ENCODE measurements at regions not wholly inside any gene's neighbourhood (a gene's known extent, or its start where the extent isn't known, plus 50 kb on each side); places are given as distances from the start of the nearest gene placed in this dataset.
A peak's percentile ranks its signal among the peaks of the same experiment; 100 is the strongest.

DNA sequence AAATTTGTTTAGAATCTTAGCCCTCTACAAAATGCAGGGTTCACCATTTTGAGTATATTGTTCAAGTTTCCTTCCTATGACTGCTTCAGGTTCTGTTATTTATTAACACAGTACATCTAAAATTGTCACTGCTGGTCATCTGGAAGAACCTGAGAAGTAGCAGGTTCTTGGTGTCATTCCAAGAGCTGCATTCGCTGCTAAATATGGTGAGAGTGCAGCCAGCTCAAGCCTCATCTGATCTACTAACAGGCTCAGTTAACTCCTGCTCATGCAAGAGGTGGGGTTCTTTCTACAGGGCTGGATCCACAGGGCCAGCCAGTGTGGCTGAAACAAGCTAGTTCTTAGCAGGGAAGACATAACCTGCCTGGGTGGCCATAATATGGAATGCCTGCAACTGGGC lies 1946.1 kb downstream of the TP53TG3F start:
- no peak for DNase-seq

DNA sequence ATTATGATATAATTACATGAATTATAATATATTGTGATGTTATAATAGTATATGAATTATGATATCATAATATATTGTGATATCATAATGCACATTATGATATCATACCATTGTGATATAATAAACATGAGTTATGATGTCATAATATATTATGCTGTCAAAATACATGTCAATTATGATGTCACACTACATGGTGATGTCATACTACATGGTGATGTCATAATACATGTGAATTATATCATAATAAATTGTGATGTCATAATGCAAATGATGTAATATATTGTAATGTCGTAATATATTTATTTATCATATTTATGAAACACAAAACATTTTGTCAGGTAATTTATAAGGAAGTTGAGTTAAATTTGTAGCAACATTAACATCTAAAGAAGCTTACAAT lies 1950.1 kb downstream of the TP53TG3F start:
- no peak for DNase-seq

DNA sequence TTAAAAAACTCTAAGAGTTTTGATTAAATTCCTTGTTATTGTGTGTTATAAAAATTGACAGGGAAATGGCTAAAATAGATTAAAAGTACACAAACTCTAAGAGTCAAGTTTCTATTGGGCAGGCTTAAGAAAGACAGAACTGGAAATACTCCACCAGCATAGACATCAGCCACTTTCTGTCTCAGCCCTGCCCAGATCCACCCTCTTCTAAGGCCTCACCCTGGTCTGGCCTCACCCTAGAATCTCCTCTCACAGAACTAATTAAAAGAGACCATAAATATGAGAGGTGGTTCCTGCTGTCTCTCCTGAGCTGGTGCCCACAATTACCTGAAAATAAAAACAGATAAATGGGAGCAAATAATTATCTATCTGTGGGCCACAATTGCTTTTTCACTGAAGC lies 1951.0 kb downstream of the TP53TG3F start:
- DNase-seq, result no peak

DNA sequence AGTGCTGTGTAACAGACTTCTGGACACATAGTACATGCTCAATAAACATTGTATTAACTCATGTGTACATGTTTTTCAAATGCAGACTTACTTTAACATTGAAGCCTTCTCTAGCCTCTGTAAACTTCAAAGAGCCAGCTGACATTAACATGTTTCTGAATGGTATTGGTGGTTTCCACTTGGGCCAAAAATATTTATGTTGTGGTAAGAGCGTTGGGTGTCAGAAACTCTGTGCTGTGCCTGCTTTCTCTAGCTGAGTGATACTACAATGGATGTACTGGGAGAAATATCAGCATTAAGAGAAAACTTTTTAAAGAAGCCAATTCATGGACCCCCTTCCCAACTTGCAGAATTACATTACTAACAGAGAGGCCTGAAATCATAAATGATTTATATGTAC lies 1951.7 kb downstream of the TP53TG3F start:
- no peak for DNase-seq

DNA sequence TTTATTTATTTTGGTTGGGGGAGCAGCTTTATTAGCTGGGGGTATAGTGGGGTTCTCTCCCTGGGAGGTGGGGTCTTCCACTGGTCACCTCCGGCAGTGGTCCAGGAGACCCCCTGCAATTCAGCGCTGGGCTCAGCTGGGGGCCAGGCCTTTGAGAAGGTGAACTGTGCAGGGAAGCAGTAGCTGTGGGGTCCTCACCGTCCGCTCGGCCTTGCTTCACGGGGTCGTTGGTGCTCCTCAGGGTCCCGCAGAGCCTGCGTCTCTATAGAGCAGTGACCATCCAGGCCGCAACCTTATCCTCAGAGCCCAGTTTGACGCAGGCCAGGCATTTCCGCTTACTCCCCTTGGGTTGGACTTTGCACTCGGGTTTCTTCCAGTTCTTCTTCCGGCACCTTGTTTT lies 1954.7 kb downstream of the TP53TG3F start:
- no peak for DNase-seq

DNA sequence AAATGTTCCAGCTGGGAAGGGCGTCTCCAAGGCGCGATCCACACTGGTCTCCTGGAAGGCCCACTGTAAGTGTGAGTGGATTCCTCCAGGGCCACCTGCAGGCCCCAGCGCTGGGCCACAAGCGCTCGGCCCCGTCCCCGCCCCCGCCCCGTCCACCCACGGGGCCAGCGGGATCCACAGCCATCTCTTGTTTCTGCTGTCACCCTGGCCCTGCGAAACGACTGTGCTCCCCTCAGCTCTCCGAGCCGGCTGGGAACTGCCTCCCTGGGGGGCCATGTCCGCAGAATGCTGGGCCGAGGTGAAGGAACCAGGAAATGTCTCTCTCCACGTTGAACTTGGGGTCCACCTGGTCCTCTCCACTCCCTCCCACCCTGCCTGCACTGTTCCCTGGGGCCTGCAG lies 1955.2 kb downstream of the TP53TG3F start:
- no peak for DNase-seq

DNA sequence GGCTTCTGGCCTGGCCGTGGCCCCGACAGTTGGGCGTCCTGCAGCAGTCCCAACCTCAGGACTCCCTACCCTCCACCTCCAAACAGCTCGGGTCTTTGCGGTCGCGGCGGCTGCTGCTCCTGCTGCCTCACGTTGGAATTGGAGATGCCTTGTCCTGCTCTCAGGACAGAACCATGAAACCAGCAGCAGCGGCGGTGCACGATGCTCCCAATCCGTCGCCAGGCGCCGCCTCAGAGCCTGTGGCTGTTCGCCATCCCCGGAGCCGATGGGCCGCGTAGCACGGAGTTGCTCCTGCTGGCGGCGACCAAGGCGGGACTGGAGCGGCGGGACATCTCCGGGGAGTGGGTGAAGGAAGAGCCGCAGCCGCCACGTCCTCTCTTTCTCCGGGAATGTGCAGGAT lies 1965.9 kb downstream of the TP53TG3F start:
- DNase-seq, result no peak

DNA sequence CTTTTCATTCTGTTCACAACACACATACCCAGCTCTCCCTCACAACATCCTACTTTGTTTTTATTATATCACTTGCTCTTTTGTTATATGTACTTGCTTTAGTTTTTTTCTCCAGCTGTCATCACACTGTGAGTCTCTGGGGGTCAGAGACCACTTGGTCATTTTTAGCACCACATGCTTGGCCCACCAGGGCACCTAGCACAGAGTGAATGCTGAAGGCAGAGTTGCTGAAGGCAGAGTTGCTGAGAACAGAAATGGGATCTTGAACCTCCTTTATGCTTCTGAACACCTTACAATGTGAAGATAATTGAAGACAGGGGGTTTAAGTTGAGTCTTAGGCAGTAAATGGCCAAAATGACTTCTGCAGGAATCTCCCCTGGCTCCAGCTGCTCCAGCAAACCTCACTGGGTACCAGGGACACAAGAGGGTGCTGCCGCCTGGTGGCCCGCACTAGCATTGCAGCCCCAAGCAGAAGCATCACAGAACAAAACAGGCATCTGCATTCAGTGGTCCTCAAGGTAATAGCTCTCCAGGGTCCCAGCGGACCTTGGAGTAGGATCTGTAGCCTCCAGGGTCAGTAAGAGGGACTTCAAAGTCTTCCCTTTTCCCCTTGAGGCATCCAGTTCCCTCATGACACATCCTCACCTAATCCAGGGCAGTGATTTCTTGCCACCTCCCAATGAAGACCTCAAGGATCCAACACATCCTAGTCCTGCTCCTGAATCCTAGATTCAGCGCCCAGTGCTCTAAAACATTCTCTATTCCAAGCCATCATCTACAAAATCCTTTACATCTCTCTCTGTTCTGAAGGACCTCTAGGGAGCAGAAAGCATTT lies 1972.6 kb downstream of the TP53TG3F start:
- peak; percentile 12 to 65 for DNase-seq

DNA sequence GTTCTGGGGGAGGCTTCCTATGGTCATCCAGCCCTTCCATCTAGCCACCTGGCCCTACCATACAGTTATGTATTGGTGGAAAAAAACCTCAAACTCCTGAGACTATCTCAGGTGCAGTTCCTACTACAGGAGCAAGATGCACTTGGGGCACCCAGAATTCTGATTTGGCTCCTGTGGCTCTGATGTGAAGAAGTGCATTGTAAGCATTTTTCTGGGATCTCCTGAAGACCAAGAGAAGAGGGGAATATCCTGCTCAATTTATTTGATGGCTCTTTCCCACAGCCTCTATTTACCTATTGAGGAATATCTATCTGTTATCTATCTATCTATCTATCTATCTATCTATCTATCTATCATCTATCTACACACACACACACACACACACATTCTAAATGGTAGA lies 1981.5 kb downstream of the TP53TG3F start:
- no peak for DNase-seq

DNA sequence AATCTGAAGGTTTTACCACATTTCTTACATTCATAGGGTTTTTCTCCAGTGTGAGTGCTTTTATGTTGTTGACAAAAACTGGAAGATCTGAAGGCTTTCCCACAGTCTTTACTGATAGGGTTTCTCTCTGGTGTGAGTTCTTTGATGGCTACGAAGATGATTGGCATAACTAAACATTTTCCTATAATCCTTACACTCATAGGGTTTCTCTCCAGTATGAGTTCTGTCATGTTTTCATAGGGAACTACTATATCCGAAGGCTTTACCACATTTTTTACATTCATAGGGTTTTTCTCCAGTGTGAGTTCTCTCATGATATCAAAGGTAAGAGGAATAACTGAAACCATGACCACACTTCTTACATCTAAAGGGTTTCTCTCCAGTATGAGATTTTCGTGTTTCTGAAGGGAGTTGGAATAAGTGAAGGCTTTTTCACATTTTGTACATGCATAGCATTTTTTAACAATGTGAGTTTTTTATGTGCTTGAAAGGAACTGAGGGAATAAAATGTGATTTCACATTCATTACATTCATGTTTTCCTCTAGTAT lies 1987.7 kb downstream of the TP53TG3F start:
- no peak for DNase-seq

DNA sequence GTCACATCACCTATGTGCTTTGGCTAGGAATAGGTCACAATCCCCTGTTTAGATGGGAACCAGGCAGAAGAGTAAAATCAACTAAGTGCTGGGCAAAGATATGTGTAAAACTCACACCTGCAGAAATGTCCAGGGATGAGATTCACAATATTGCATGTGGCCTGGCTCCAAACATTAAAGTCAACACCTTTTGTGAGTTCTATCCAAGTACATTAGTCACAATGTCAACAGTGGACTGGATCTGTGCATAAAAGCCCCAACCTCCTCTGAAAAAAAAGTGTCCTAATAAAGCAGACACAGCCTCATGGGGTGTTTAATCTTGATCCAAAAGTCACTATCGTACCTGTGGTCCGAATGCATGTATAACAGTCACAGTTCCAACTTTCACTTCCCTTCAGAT lies 1990.3 kb downstream of the TP53TG3F start:
- no peak for DNase-seq

DNA sequence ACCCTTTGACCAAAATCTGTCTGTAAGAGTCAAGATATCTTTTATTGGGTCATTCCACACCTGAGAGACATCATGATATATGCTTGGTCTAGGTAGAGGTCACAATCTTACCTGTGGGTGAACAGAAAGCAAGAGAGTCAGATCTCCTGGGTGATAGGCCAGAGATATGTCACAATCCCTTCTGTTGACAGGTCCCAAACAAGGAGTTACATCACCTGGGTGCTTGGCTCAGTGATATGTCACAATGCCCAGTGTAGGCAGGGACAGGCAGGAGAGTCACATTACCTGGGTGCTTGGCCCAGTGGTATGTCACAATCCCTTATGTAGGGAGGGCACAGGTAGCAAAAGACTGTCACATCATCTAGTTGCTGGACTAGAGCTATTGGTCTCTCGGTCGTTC lies 1991.2 kb downstream of the TP53TG3F start:
- no peak for DNase-seq

DNA sequence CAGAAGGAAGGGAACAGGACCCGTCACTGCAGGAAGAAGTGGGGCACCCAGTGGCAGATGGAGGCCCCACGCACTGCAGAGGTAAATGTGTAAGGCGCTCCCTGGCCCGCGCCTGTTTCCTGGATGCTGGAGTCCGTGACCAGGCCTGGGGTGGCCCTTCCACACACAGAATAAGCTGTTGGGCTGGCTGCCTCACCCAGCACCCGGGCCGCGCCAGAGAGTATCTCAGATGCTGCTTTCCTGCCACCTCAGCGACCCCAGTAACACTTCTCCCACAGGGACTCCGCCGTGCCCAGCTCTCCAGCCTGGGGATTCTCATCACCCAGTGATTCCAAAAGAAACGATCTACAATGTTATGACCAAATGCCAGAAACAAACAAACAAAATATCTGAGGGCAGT lies 1993.1 kb downstream of the TP53TG3F start:
- no peak for DNase-seq

DNA sequence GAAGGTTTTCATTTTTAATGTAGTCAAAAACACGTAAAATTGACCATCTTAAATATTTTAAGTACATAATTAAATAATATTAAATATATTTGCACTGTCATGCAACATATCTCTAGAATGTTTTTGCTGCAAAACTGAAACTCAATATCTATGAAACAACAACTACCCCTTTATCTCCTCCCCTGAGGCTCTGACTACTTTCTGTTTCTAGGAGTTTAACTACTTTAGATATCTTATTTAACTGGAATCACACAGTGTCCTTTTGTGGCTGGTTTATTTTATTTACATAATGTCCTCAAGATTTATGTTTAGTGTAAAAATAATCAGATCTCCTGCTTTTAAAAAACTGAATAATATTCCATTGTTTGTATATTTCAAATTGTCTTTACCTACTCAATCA lies 2003.9 kb downstream of the TP53TG3F start:
- peak in 1 of 2 experiments; percentile 66 for DNase-seq

DNA sequence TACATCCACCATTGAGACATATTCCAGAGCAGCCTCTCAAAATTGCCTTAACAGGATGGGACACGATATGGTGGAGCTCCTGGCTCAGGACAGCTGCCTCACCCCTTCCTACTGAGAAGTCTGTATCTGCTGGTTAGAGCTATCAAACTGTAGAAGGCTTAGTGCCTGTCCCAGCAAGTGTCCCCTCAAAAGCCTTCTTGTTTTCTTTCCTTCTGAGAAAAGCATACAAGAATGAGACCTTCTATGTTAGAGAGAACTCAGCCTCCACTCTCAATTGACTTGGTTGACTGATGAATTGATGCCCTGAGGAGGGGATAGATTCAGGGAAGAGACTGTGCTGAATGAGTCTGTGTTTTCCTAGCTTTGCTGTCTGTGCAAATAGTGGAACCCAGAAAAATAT lies 2020.9 kb downstream of the TP53TG3F start:
- DNase-seq, result no peak

DNA sequence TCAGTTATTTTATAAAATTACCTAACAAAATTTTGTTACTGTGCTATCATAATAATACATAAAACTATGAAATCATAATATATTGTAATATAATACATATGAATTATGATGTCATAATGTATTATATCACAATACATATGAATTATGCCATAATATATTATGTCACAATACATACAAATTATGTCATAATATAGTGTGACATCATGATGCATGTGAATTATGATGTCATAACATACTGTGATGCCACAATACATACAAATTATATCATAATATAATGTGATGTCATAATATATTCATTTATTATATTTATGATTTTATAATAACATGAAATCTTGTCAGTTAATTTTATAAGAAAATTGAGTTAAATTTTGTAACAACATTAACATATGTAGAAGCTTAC lies 2021.6 kb downstream of the TP53TG3F start:
- no peak for DNase-seq

DNA sequence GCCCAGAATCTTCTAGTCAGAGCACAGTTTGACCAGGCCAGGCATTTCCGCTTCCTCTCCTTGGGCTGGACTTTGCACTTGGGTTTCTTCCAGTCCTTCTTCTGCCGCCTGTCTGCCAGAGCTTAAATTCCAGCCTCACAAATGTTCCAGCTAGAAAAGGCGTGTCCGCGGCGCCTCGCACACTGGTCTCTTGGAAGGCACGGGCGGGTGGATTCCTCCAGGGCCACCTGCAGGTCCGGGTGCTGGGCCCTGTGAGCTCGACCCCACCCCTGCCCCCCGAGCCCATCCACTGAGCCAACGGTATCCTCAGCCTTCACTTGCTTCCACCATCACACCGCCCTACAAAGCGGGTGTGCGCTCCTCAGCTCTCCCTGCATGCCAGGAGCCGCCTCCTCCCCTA lies 2026.5 kb downstream of the TP53TG3F start:
- no peak for DNase-seq

DNA sequence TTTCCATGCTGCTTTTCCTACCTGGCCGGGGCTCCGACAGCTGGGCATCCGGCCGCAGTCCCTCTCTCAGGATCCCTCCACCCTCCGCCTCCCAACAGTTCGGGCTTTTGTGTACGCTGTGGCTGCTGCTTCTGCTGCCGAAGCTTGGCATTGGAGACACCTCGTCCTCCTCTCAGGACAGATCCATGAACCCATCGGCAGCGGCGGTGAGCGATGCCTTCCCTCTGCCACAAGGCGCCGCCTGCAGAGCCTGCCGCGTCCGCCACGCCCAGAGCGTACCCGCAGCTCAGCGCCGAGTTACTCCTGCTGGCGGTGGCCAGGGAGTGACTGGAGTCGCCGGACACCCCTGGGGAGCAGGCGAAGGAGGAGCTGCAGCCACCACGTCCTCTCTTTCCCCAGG lies 2032.8 kb downstream of the TP53TG3F start:
- peak; percentile 94 to 96 for DNase-seq

DNA sequence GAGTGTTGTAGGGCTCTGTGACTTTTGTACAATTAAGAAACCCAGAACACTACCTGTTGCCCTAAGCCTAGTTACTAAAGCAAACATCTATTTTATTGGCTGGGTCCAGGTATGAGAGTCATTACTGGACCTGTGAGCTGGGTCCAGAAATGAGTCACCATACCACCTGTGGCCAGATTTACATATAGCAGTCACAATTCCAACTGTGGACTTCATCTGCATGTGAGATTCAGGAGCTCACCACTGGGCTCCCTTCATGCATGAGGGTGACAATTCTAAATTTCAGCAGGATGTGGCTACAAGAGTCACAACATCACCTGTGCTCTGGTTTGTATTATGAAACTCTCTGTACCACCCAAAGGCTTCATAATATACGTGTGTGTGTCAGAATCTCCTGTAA lies 2038.0 kb downstream of the TP53TG3F start:
- no peak for DNase-seq

DNA sequence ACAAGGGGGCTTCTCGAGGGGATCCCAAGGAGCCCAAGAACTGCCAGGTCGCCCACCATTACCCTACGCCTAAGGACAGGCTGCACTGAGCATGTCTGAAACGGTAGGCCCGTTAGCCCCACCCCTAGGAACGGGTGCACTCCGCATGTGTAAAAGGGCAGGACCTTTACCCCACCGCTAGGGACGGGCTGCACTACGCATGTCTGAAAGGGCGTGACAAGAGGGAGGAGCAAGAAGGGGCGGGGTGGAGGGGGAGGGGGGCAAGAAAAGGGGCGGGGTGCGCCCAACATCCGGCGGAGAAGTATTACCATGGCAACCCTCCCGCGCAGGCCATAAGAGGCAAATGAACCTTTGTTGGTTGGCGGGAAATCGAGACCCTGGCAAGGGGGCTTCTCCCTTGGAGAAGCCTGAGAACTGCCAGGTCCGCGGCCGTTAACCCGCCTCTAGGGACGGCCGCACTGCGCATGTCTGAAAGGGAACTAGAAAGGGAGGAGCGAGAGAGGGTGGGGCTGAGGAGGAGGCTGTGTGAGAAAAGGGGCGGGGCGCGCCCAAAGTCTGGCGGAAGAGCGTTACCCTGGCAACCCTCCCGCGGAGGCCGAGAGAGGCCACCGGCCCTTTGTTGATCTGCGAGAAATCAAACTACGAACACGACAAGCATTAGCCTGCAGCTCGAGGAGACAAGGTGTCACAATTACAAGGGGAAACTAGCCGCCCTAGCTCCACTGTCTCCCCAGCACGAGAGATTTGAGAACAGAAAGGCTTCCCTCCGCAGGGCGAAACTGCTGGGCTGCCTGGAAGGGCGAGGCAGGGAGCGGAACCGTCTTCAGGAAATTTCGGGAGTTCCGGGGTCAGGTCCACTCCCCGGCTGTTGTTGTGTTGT lies 2046.8 kb downstream of the TP53TG3F start:
- peak; percentile 99 for DNase-seq

DNA sequence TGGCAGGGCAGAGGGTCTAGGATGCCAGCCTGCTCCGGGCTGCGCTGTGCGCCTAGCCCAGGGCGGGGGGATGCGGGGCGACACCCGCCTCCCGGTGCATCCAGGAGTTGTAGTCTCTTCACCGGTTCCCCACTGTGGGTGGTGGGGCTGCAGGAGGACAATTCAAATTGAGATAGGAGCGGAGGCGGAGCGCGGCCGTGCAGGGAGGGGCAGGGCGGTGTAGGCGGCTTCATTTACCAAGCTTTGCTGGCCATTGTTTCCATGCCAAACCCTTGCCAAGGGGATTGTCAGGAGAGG lies 2047.4 kb downstream of the TP53TG3F start:
- no peak for DNase-seq

DNA sequence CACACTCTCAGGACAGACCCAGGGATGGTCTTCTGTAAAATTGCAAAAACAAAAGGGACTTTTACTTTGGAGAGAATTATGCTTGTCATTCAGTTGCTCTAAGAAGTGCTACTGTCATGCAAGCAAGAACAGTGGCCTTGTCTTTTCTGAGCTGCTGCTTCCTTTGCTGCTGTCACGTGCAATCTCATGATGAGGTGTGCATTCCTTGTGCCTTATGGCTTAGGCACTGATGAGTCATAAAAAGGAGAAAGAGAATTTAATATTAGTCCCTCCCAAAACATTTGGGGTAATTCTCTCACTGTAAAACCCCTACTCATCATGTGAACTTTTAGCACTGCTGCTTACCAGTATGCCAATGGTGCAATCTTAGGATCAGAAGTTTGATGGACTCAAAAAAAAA lies 2051.3 kb downstream of the TP53TG3F start:
- DNase-seq, result peak; percentile 67 to 82

DNA sequence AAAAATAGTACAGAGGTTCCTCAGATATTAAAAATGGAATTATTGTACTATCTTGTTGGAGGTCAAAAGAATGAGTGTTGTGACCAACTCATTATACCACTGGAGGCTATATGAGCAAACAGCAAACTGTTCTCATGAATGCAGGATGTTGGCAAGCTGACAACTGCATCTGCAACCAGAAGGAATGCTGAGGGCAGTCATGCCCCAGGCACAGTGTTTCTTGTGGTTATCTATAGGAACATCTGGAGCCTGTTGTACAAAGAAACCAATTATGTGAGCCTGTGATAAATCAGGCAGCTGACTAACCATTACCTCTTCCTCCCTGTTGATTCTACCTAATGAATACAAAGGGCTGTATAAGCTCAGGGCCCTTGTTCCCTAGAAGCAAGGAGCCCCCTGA lies 2057.1 kb downstream of the TP53TG3F start:
- no peak for DNase-seq

DNA sequence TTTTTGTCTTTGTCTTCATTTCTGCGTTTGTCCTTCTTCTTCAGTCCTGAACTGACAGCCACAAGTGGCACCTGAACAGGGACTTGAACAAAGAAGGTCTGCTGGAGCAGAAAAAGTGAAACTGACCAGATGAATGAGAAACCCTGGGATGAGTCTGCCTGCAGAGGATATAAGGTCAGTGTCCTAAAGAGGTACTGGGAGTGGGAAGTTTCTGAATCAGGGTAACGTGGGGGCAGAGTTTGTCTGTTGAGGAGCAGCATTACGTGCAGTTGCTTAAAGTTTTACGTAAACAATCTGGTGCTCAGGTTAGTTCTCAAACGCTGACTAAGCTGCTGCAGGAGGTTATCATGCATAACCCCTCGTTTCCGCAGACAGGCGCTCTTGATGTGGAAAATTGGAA lies 2057.6 kb downstream of the TP53TG3F start:
- DNase-seq, result no peak

All from NCI-H1930 (cell line).